ENCODE measurements at regions not wholly inside any gene's neighbourhood (a gene's known extent, or its start where the extent isn't known, plus 50 kb on each side); places are given as distances from the start of the nearest gene placed in this dataset.

GRCh38 chr2:217652761-217653639 lies 349.8 kb downstream of the TNS1 start:
- no peak for DNase-seq

GRCh38 chr2:217650716-217651360 lies 352.0 kb downstream of the TNS1 start:
- peak; percentile 7 for DNase-seq

- no peak for DNase-seq
These were observed 352.6 kb downstream of the TNS1 start for GRCh38 chr2:217650229-217650628.

GRCh38 chr2:217647925-217648324 lies 354.9 kb downstream of the TNS1 start:
- DNase-seq: no peak

- no peak for DNase-seq
These were observed 355.6 kb downstream of the TNS1 start for GRCh38 chr2:217647226-217647625.

GRCh38 chr2:217645896-217646295 lies 356.9 kb downstream of the TNS1 start:
- DNase-seq: no peak

GRCh38 chr2:217643789-217644301 lies 358.9 kb downstream of the TNS1 start:
- no peak for DNase-seq

- no peak for DNase-seq
These were observed 359.9 kb downstream of the TNS1 start for GRCh38 chr2:217642944-217643343.

GRCh38 chr2:217641960-217642359 lies 360.8 kb downstream of the TNS1 start:
- no peak for DNase-seq

- DNase-seq: no peak
These were observed 363.3 kb downstream of the TNS1 start for GRCh38 chr2:217639481-217639880.

GRCh38 chr2:217638533-217638932 lies 364.3 kb downstream of the TNS1 start:
- DNase-seq: no peak

GRCh38 chr2:217638031-217638430 lies 364.8 kb downstream of the TNS1 start:
- no peak for DNase-seq

GRCh38 chr2:217636991-217637561 lies 365.7 kb downstream of the TNS1 start:
- no peak for DNase-seq

- no peak for DNase-seq
These were observed 366.2 kb downstream of the TNS1 start for GRCh38 chr2:217636578-217636977.

GRCh38 chr2:217634871-217635270 lies 367.9 kb downstream of the TNS1 start:
- DNase-seq: no peak

- no peak for DNase-seq
These were observed 370.8 kb downstream of the TNS1 start for GRCh38 chr2:217632043-217632442.

- DNase-seq: no peak
These were observed 371.7 kb downstream of the TNS1 start for GRCh38 chr2:217631115-217631514.

GRCh38 chr2:217629347-217629746 lies 373.4 kb downstream of the TNS1 start:
- no peak for DNase-seq

GRCh38 chr2:217628061-217628460 lies 374.7 kb downstream of the TNS1 start:
- no peak for DNase-seq

- DNase-seq: no peak
These were observed 375.9 kb downstream of the TNS1 start for GRCh38 chr2:217626926-217627325.

GRCh38 chr2:217625557-217626169 lies 377.1 kb downstream of the TNS1 start:
- DNase-seq: no peak

- no peak for DNase-seq
These were observed 379.4 kb downstream of the TNS1 start for GRCh38 chr2:217623281-217623912.
